HG02943 (cell line): ENCODE measurements at regions not wholly inside any gene's neighbourhood (a gene's known extent, or its start where the extent isn't known, plus 50 kb on each side); places are given as distances from the start of the nearest gene placed in this dataset.

Source experiments
- ATAC-seq: cut with Tn5 transposase; IDR thresholded peaks from one replicate; pipeline ENCODE4 v1.9.1; 2021; ENCODE audit warnings: mild to moderate bottlenecking, low read depth, moderate library complexity; ENCODE audit not compliant: unreplicated experiment

GRCh38 chr18:22838221-22838620 is 94.9 kb upstream of the RBBP8 start:
- ATAC-seq: no peak

- ATAC-seq: no peak
These were observed 94.4 kb upstream of the RBBP8 start for GRCh38 chr18:22838639-22839277.

GRCh38 chr18:22839340-22839821 is 93.7 kb upstream of the RBBP8 start:
- no peak for ATAC-seq

DNA sequence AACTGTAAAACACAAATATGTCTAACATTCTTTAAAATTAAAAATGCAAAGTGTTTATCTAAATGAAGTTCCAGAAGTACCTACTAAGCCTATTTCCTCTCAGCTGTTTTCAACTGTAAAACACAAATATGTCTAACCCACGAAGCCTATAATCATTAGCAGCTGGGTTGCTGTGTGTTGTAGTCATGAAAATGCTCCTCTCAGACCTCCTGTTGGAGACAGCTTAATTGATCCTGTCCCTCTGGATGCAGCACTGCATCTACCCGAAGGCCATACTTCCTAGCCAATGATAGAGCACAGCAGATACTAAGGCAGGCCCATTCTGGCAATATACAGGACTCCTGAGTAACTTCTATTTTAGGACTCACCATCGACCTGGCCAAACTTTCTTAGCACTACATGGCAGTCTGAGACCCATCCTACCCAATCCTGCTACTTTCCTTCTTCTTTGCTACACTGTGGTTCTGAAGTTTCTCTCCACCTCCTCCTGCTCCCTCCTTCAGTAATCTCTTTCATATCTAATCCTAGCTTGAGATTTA is 92.5 kb upstream of the RBBP8 start:
- no peak for ATAC-seq

DNA sequence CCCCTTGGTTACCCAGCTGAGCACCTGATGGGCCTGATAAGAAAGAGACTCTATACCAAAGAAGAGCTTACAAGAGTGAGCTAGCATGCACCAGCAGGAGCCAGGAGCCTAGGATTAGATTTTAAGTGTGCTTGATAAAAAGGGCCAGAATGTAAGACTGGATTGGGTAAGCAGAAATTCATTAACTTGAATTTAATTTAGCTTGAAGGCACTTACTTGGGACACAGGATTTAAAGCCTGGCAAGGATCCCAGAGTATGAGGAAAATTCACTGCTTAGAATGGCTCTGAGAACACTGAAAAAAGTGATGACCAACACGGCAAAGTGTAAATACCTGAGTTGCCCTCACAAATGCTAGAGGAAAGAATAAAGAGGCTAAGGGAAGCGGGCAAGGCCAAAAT is 91.3 kb upstream of the RBBP8 start:
- ATAC-seq: no peak

GRCh38 chr18:22844190-22844589 is 88.9 kb upstream of the RBBP8 start:
- ATAC-seq: no peak

DNA sequence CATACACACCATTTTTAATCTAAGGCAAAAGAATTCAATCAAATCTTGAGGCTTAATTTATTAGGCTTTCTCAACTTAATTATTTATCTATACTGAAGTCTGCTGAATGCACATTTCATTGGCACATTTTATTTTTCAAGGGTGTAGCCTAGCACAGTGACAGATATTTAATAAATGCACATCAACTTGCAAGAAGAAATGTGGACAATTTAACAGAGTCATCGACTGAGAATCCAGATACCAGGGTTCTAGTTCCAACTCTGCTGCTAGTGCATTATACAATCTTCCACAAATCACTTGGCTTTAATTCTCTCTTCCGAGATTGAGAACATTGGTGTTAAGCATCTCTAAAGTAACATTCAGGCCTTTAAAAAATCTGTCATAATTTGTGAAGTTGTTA is 88.5 kb upstream of the RBBP8 start:
- ATAC-seq: no peak

GRCh38 chr18:22846088-22846683 is 86.9 kb upstream of the RBBP8 start:
- ATAC-seq: no peak

DNA sequence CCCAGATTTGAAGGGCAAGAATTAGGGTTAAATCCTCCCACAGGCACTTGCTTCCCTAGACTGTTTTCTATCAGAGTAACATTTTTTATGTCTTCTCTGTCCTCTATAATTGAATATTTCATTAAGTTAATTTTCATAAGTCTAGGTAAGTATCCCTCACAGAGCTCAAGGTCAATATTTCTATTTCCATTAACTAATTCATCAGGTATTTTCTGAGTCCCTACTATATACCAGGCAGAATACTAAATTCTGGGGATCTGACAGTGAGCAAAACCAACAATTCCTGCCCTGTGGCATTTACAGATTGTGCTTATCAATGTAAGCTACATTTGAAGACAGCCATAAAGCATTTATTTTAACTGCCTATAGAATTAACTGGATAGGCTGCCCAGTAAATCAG is 86.4 kb upstream of the RBBP8 start:
- no peak for ATAC-seq

DNA sequence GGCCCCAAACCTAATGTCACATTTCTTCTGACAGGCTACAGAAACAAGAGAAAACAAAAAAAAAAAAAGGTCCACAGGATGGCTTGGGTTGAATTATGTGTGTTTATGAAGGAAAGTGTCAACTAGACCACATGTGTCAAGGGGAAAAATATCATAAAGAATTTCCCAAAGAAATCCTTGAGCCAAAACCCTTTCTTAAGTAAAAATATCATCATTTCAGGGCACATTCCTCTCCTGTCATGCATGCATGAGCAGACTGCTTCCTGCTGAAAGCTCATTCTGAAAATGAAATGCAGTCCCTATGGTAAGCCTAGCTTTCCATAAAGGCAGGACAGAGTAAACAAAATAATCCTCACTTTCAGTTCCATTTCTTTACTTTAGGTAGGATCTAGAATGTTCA is 85.7 kb upstream of the RBBP8 start:
- no peak for ATAC-seq

- ATAC-seq: no peak
These were observed 85.2 kb upstream of the RBBP8 start for GRCh38 chr18:22847867-22848451.

DNA sequence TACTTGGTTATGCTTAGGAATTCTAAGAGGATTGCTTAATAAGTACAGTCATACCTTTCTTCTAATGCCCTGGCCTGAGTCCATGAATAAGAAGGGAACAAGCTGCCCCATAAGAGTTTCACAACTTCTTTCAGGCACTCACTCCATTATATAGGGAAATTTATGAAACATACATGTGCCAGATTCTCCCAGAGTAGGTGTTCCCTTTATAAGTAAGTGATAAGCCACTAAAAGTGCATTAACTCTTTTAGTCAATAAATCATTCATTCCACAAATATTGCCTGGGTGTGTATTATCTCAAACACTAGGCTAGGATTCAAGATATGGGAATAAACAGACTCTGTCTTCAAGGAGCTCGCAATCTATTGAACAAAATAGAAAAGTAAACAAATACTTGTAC is 84.5 kb upstream of the RBBP8 start:
- ATAC-seq: no peak

DNA sequence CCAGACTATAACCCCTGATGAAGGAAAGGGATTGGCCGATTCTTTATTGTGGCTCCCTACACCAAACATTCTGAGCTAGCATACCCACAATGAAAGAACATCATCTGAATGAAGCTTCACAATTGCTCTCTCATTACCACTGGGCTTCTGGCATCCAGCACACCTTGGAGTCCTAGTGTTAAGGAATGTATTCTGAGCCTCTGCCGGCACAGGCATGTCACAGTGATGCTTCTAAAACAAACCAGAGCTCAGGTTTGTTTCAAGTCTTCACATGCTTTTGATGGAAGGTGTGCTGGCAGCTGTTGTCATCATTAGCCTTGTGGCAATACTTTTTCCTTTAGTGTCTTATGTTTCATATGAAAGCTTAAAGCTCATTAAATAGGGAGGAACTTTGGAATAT is 76.3 kb upstream of the RBBP8 start:
- no peak for ATAC-seq

- no peak for ATAC-seq
These were observed 75.0 kb upstream of the RBBP8 start for GRCh38 chr18:22858121-22858520.

DNA sequence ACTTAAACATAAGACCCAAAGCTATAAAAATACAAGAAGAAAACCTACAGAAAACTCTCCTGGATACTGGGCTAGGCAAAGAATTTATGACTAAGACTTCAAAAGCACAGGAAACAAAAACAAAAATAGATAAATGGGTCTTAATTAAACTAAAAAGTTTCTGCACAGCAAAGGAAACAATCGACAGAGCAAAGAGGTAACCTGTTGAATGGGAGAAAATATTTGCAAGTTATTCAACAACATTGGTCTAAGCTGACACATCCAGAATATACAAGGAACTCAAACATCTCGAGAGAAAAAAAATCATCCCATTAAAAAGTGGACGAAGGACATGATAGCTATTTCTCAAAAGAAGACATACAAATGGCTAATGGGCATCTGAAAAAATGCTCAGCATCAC is 72.3 kb upstream of the RBBP8 start:
- no peak for ATAC-seq

GRCh38 chr18:22865354-22866116 is 67.6 kb upstream of the RBBP8 start:
- no peak for ATAC-seq

DNA sequence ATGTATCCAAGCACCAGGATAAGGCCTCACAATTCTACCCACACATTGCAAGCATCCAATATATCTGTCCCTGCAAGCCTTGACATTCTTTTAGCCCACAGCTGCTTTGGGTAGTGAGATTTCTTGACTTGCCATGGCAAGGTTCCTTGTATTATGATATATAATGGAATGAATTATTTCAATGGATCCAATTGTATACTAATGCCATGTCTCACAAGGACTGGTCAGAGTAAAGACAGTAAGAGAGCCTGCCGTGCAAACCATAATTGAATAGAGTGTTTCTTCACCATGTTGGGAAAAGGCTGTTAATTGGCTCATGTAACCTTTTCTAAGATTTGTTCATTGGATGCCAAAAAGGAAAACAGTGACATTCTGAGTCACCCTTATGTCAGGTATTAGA is 64.3 kb upstream of the RBBP8 start:
- no peak for ATAC-seq

- no peak for ATAC-seq
These were observed 61.2 kb upstream of the RBBP8 start for GRCh38 chr18:22871809-22872525.

DNA sequence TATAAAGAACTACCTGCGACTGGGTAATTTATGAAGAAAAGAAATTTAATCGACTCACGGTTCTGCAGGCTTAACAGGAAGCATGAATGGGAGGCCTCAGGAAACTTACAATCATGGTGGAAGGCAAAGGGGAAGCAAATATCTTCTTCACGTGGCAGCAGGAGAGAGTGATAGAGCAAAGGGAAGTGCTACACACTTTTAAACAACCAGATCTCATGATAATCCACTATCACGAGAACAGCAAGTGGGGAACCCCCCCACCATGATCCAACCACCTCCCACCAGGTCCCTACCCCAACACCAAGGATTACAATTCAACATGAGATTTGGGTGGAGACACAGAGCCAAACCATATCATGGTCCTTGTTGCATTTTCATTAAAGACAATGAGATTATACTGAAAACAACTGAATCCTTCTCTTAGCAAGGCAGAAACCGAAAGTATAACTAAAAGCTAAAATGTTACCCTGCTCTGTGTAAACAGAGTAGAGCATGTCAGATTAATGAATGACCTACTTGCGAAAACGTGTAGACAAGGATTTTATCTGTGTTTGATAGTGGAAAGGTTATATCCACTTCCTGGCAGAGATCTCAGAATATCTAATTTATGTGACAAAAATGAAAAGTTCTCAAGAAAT is 60.1 kb upstream of the RBBP8 start:
- peak; percentile 80 for ATAC-seq

DNA sequence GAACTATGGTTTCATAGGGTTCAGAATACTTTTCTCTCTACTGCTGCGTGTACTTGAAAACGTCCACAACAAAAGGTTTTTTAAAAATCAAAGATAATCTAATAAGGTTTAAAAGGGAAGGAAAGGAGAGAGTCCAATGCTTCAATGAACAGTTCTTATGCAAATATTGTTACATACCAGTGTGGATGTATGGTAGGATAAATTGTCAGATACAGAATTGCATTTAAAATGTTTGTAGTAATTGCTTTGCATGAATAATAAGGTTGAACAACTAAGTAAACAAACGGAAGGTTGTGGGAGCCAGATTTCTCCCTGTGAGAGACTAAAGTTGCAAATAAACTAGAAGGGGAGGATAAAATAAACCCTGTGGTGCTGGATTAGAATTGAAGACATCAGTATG is 53.8 kb upstream of the RBBP8 start:
- ATAC-seq: no peak
